ENCODE measurements at regions not wholly inside any gene's neighbourhood (a gene's known extent, or its start where the extent isn't known, plus 50 kb on each side); places are given as distances from the start of the nearest gene placed in this dataset.

DNA sequence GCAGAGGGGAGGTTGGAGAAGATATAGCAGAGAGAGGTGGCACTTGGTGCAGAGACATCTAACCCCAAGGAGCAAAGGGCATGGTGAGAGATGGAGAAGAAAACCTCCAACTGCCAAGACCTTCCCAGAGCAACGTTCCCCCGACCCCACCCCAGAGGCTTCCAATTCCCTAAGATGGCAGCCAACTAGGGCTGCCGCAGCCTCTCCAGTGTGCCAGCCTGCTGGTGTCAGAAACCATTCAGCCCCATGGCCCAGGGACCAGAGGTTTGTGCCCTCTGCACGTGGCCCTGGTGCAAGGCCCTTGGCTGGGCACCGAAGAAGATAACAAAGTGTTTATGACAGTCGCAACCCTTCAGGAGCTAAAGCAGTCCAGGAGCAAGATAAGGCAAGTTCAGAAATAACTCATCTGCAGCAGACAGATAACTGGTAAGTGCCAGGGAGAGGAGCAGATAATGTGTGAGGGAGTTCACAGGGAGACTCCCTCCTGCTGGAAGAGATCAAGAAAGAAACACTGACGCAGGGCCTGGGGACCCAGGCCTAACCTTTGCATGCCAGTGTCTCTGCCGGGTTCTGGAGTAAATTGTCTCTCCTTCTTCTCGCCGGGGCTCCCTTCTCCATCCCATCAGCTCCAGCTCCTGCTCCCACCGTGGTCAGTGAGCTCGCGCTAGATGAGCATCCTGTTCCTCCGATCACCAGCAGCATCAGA is 66.1 kb upstream of the ID2 start (continued):
- TF ChIP-seq, protein P1, sequence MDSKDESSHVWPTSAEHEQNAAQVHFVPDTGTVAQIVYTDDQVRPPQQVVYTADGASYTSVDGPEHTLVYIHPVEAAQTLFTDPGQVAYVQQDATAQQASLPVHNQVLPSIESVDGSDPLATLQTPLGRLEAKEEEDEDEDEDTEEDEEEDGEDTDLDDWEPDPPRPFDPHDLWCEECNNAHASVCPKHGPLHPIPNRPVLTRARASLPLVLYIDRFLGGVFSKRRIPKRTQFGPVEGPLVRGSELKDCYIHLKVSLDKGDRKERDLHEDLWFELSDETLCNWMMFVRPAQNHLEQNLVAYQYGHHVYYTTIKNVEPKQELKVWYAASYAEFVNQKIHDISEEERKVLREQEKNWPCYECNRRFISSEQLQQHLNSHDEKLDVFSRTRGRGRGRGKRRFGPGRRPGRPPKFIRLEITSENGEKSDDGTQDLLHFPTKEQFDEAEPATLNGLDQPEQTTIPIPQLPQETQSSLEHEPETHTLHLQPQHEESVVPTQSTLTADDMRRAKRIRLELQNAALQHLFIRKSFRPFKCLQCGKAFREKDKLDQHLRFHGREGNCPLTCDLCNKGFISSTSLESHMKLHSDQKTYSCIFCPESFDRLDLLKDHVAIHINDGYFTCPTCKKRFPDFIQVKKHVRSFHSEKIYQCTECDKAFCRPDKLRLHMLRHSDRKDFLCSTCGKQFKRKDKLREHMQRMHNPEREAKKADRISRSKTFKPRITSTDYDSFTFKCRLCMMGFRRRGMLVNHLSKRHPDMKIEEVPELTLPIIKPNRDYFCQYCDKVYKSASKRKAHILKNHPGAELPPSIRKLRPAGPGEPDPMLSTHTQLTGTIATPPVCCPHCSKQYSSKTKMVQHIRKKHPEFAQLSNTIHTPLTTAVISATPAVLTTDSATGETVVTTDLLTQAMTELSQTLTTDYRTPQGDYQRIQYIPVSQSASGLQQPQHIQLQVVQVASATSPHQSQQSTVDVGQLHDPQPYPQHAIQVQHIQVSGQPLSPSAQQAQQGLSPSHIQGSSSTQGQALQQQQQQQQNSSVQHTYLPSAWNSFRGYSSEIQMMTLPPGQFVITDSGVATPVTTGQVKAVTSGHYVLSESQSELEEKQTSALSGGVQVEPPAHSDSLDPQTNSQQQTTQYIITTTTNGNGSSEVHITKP (IDR thresholded peaks at IDR 0.05; ENCODE audit: partially characterized antibody) = peak; percentile 18
- TF ChIP-seq POLR2AphosphoS5 (IDR thresholded peaks at IDR 0.05; ENCODE audit: control insufficient read depth, insufficient read depth, low read depth, low read length) = peak; percentile 95
- peak; percentile 95 for TF ChIP-seq ELF4 (CRISPR knock-in tag; IDR thresholded peaks at IDR 0.05)
- TF ChIP-seq, protein P2, sequence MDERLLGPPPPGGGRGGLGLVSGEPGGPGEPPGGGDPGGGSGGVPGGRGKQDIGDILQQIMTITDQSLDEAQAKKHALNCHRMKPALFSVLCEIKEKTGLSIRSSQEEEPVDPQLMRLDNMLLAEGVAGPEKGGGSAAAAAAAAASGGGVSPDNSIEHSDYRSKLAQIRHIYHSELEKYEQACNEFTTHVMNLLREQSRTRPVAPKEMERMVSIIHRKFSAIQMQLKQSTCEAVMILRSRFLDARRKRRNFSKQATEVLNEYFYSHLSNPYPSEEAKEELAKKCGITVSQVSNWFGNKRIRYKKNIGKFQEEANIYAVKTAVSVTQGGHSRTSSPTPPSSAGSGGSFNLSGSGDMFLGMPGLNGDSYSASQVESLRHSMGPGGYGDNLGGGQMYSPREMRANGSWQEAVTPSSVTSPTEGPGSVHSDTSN (CRISPR knock-in tag; IDR thresholded peaks at IDR 0.05; ENCODE audit: low read depth) = no peak
- TF ChIP-seq, protein P2 (tag; conservative IDR thresholded peaks at IDR 0.05; ENCODE audit: low read depth) = peak; percentile 89
- peak; percentile 86; the same call in 1 of the 2 replicates for TF ChIP-seq HLTF (IDR thresholded peaks at IDR 0.05)
- TF ChIP-seq, protein P3, sequence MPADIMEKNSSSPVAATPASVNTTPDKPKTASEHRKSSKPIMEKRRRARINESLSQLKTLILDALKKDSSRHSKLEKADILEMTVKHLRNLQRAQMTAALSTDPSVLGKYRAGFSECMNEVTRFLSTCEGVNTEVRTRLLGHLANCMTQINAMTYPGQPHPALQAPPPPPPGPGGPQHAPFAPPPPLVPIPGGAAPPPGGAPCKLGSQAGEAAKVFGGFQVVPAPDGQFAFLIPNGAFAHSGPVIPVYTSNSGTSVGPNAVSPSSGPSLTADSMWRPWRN (IDR thresholded peaks at IDR 0.05; ENCODE audit: low read depth) = peak; percentile 88
- TF ChIP-seq ZNF23 (CRISPR knock-in tag; IDR thresholded peaks at IDR 0.05) = no peak
- no peak; the same call in 1 of the 2 replicates for TF ChIP-seq GABPB1 (CRISPR knock-in tag; IDR thresholded peaks at IDR 0.05)
- no peak for TF ChIP-seq ZNF551 (CRISPR knock-in tag; IDR thresholded peaks at IDR 0.05)
- TF ChIP-seq LEF1 (IDR thresholded peaks at IDR 0.05) = peak; percentile 85
- peak; percentile 90 for TF ChIP-seq MBD2 (IDR thresholded peaks at IDR 0.05; ENCODE audit: borderline replicate concordance, low read depth)
- TF ChIP-seq, protein P4, sequence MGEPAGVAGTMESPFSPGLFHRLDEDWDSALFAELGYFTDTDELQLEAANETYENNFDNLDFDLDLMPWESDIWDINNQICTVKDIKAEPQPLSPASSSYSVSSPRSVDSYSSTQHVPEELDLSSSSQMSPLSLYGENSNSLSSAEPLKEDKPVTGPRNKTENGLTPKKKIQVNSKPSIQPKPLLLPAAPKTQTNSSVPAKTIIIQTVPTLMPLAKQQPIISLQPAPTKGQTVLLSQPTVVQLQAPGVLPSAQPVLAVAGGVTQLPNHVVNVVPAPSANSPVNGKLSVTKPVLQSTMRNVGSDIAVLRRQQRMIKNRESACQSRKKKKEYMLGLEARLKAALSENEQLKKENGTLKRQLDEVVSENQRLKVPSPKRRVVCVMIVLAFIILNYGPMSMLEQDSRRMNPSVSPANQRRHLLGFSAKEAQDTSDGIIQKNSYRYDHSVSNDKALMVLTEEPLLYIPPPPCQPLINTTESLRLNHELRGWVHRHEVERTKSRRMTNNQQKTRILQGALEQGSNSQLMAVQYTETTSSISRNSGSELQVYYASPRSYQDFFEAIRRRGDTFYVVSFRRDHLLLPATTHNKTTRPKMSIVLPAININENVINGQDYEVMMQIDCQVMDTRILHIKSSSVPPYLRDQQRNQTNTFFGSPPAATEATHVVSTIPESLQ (CRISPR knock-in tag; IDR thresholded peaks at IDR 0.05) = no peak
- TF ChIP-seq NEUROD1 (IDR thresholded peaks at IDR 0.05; ENCODE audit: borderline replicate concordance, low read depth, low read length, partially characterized antibody) = peak; percentile 67
- peak; percentile 80 for TF ChIP-seq SMAD1 (IDR thresholded peaks at IDR 0.05; ENCODE audit: low read depth, low read length, partially characterized antibody)
- TF ChIP-seq, protein P5, sequence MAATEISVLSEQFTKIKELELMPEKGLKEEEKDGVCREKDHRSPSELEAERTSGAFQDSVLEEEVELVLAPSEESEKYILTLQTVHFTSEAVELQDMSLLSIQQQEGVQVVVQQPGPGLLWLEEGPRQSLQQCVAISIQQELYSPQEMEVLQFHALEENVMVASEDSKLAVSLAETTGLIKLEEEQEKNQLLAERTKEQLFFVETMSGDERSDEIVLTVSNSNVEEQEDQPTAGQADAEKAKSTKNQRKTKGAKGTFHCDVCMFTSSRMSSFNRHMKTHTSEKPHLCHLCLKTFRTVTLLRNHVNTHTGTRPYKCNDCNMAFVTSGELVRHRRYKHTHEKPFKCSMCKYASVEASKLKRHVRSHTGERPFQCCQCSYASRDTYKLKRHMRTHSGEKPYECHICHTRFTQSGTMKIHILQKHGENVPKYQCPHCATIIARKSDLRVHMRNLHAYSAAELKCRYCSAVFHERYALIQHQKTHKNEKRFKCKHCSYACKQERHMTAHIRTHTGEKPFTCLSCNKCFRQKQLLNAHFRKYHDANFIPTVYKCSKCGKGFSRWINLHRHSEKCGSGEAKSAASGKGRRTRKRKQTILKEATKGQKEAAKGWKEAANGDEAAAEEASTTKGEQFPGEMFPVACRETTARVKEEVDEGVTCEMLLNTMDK (IDR thresholded peaks at IDR 0.05; ENCODE audit: borderline replicate concordance, insufficient read depth, low read depth, low read length, poor library complexity, severe bottlenecking) = no peak

Data from K562 (cell line).